ENCODE measurements at regions not wholly inside any gene's neighbourhood (a gene's known extent, or its start where the extent isn't known, plus 50 kb on each side); places are given as distances from the start of the nearest gene placed in this dataset.
A peak's percentile ranks its signal among the peaks of the same experiment; 100 is the strongest.

DNA sequence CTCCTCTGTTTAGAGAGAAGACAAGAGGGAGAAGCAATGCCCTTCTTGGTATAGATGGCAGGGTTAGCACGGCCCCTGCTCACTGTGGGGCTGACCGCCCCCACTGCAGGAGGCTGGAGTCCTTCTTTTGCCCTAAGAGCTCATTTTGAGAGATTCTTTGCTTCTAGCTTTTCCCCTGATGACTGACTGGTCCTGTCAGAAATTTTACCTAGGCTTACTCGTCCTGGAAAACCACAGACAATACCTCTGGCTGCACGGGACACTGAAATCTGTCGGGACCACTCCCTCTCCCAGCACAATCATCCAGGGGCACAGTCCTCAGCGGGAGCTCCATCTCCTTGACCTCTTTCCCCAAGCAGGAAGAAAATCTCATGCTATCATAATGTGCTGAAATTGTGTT, 143.0 kb upstream of the RGMA start:
- H3K4me3 ChIP-seq (ENCODE audit: low read depth, low read length), result no peak overlapping the region
- no peak for DNase-seq (ENCODE audit: low read depth)
- TF ChIP-seq, protein P1, sequence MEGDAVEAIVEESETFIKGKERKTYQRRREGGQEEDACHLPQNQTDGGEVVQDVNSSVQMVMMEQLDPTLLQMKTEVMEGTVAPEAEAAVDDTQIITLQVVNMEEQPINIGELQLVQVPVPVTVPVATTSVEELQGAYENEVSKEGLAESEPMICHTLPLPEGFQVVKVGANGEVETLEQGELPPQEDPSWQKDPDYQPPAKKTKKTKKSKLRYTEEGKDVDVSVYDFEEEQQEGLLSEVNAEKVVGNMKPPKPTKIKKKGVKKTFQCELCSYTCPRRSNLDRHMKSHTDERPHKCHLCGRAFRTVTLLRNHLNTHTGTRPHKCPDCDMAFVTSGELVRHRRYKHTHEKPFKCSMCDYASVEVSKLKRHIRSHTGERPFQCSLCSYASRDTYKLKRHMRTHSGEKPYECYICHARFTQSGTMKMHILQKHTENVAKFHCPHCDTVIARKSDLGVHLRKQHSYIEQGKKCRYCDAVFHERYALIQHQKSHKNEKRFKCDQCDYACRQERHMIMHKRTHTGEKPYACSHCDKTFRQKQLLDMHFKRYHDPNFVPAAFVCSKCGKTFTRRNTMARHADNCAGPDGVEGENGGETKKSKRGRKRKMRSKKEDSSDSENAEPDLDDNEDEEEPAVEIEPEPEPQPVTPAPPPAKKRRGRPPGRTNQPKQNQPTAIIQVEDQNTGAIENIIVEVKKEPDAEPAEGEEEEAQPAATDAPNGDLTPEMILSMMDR (conservative IDR thresholded peaks at IDR 0.05; ENCODE audit: low read depth, low read length), result no peak

GRCh38 chr15:93231261-93231925, 142.4 kb upstream of the RGMA start:
- DNase-seq (ENCODE audit: low read depth), result no peak
- no peak overlapping the region for H3K4me3 ChIP-seq (ENCODE audit: low read depth, low read length)
- TF ChIP-seq, protein P1 (conservative IDR thresholded peaks at IDR 0.05; ENCODE audit: low read depth, low read length), result no peak

DNA sequence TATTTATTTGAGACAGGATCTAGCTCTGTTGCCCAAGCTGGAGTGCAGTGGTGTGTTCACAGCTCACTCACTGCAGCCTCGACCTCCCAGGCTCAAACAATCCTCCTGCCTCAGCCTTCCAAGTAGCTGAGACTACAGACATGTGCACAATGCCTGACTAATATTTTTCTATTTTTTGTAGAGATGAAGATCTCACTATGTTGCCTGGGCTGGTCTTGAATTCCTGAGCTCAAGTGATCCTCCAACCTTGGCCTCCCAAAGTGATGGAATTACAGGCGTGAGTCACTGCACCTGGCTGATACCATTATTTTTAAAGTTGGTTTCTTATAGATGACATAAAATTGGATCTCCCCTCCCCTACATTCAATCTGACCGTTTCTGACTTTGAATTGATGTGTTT, 139.5 kb upstream of the RGMA start:
- TF ChIP-seq, protein P1 (conservative IDR thresholded peaks at IDR 0.05; ENCODE audit: low read depth, low read length), result no peak
- no peak overlapping the region for H3K4me3 ChIP-seq (ENCODE audit: low read depth, low read length)
- DNase-seq (ENCODE audit: low read depth), result no peak

DNA sequence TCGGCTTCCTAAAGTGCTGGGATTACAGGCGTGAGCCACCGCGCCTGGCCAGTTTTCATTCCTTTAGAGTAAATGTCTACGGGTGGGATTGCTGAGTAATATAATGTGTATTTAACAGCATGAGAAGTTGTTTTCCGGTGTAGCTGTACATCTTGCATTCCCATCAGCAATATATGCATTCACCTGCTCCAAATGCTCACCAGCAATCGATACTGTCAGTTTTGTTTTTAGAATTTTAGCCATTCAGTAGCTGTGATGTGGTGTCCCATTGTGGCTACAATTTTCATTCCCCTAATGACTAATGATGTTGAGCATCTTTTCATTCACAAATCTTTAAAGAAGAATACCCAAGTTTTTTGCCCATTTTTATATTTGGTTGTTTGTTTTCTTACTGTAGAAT, 134.8 kb upstream of the RGMA start:
- H3K4me3 ChIP-seq (ENCODE audit: low read depth, low read length), result no peak overlapping the region
- TF ChIP-seq, protein P1 (conservative IDR thresholded peaks at IDR 0.05; ENCODE audit: low read depth, low read length), result no peak
- no peak for DNase-seq (ENCODE audit: low read depth)

- TF ChIP-seq, protein P1 (conservative IDR thresholded peaks at IDR 0.05; ENCODE audit: low read depth, low read length), result peak; percentile 7
- no peak overlapping the region for H3K4me3 ChIP-seq (ENCODE audit: low read depth, low read length)
- DNase-seq (ENCODE audit: low read depth), result no peak
Observed at GRCh38 chr15:93221759-93222158, 132.7 kb upstream of the RGMA start.

GRCh38 chr15:93219859-93220420, 130.9 kb upstream of the RGMA start:
- DNase-seq (ENCODE audit: low read depth), result no peak
- TF ChIP-seq, protein P1 (conservative IDR thresholded peaks at IDR 0.05; ENCODE audit: low read depth, low read length), result no peak
- no peak overlapping the region for H3K4me3 ChIP-seq (ENCODE audit: low read depth, low read length)

DNA sequence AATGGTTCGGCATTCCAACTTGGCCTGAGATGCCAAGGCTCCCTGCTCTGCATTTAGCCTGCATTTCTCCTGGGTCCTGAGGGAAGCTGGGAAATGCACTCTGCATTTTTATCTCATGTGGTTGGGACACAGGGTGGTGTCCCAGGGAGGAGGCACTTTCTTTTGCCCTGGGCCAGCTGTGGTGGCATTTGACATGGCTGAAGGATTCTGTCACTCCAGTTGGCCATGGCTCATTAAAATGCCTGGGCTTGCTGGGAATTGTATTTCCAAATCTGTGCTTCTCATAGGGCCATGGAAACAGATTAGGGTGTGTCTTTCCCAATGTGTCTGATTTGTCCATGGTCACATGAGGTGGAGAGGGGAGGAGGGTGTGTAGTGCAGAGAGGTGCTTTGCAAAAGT, 128.3 kb upstream of the RGMA start:
- DNase-seq (ENCODE audit: low read depth), result no peak
- TF ChIP-seq, protein P1 (conservative IDR thresholded peaks at IDR 0.05; ENCODE audit: low read depth, low read length), result no peak

More for the DNA sequence above, 128.3 kb upstream of the RGMA start:
- no peak overlapping the region for H3K4me3 ChIP-seq (ENCODE audit: low read depth, low read length)

All from epithelial cell of proximal tubule (primary cell).